OCI-LY3 (cell line): ENCODE measurements at regions not wholly inside any gene's neighbourhood (a gene's known extent, or its start where the extent isn't known, plus 50 kb on each side); places are given as distances from the start of the nearest gene placed in this dataset.

Experiments
- EZH2phosphoT487 ChIP-seq: fragments of 200-600 bp; shearing (Covaris generic); IDR thresholded peaks from 2 replicates; pipeline ENCODE4 v1.6.1; 2018; ENCODE audit warnings: antibody characterized with exemption, mixed run types, low read depth
- TF ChIP-seq, protein P1 (sequence below): fragments of 200-600, 300-600 bp; sonication (generic); IDR thresholded peaks from 2 replicates; pipeline ENCODE4 v1.5.1; 2014; ENCODE audit warnings: antibody characterized with exemption, low read length, low read depth

DNA sequence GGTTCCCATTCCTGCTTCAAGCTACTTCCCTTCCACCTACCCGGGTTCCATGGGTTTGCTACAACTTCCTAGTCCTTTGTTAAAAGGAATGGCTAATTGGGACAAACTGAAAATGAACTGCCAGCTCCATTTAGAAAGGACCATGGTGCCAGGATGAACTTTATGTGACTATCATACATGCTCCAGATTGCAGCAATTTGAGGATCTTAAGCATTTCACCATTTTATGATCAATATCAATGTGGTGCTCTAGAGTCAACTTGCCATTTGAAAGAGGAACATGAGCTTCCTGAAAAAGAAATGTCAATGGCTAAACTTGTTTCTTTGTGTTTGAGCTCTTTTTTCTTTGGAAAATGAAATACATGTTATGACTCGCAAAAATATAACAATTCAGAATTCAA is 92.7 kb upstream of the IL15 start:
- TF ChIP-seq, protein P1, sequence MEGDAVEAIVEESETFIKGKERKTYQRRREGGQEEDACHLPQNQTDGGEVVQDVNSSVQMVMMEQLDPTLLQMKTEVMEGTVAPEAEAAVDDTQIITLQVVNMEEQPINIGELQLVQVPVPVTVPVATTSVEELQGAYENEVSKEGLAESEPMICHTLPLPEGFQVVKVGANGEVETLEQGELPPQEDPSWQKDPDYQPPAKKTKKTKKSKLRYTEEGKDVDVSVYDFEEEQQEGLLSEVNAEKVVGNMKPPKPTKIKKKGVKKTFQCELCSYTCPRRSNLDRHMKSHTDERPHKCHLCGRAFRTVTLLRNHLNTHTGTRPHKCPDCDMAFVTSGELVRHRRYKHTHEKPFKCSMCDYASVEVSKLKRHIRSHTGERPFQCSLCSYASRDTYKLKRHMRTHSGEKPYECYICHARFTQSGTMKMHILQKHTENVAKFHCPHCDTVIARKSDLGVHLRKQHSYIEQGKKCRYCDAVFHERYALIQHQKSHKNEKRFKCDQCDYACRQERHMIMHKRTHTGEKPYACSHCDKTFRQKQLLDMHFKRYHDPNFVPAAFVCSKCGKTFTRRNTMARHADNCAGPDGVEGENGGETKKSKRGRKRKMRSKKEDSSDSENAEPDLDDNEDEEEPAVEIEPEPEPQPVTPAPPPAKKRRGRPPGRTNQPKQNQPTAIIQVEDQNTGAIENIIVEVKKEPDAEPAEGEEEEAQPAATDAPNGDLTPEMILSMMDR: no peak
- TF ChIP-seq EZH2phosphoT487: no peak
